OCI-LY1 (cell line): ENCODE measurements at regions not wholly inside any gene's neighbourhood (a gene's known extent, or its start where the extent isn't known, plus 50 kb on each side); places are given as distances from the start of the nearest gene placed in this dataset.

ENCODE experiments used
- H2AFZ ChIP-seq: fragments of 200-600 bp; sonication (generic), shearing (Covaris generic); 2 replicates; pipeline ENCODE4 v1.6.0; 2014; ENCODE audit warnings: antibody characterized with exemption, mild to moderate bottlenecking, low read length
- H3F3A ChIP-seq: fragments of 200-600 bp; sonication (generic), shearing (Covaris generic); 2 replicates; pipeline ENCODE4 v1.6.0; 2014; ENCODE audit warnings: mild to moderate bottlenecking, antibody characterized with exemption, low read length, moderate library complexity; ENCODE audit not compliant: insufficient read depth
- H3K27ac ChIP-seq: fragments of 200-600 bp; sonication (generic); 2 replicates; pipeline ENCODE4 v1.5.1; 2014; ENCODE audit warnings: low read length, mixed run types, mild to moderate bottlenecking, low read depth; ENCODE audit not compliant: poor library complexity, severe bottlenecking
- H3K27me3 ChIP-seq: fragments of 200-600 bp; sonication (generic); 2 replicates; pipeline ENCODE4 v1.6.0; 2014; ENCODE audit warnings: antibody characterized with exemption, mild to moderate bottlenecking, low read length, moderate library complexity; ENCODE audit not compliant: insufficient read depth
- H3K36me3 ChIP-seq: fragments of 200-600 bp; sonication (generic); 2 replicates; pipeline ENCODE4 v1.6.1; 2014; ENCODE audit warnings: mild to moderate bottlenecking, antibody characterized with exemption, low read length, moderate library complexity, mixed read lengths; ENCODE audit not compliant: insufficient read depth
- H3K4me1 ChIP-seq: fragments of 200-600 bp; sonication (generic); 2 replicates; pipeline ENCODE4 v1.5.1; 2014; ENCODE audit warnings: mild to moderate bottlenecking, low read length, moderate library complexity; ENCODE audit not compliant: insufficient read depth, severe bottlenecking
- H3K4me2 ChIP-seq: fragments of 200-600 bp; sonication (generic), shearing (Covaris generic); 2 replicates; pipeline ENCODE4 v1.6.1; 2014; ENCODE audit warnings: low read length
- H3K4me3 ChIP-seq: fragments of 200-600 bp; sonication (generic); 2 replicates; pipeline ENCODE4 v1.5.1; 2014; ENCODE audit warnings: low read length, low read depth, mild to moderate bottlenecking, mixed read lengths; ENCODE audit not compliant: poor library complexity, severe bottlenecking
- H3K79me2 ChIP-seq: fragments of 200-600 bp; shearing (Covaris generic); 2 replicates; pipeline ENCODE4 v1.6.1; 2016; ENCODE audit warnings: mixed run types, low read length, mixed read lengths; ENCODE audit not compliant: insufficient read depth
- H3K9ac ChIP-seq: fragments of 200-600 bp; sonication (generic), shearing (Covaris generic); 2 replicates; pipeline ENCODE4 v1.6.1; 2014; ENCODE audit warnings: mild to moderate bottlenecking, low read length, mixed read lengths
- H3K9me2 ChIP-seq: fragments of 200-600 bp; sonication (generic), shearing (Covaris generic); 2 replicates; pipeline ENCODE4 v1.6.1; 2014; ENCODE audit warnings: low read depth, mild to moderate bottlenecking, low read length, mixed read lengths
- H3K9me3 ChIP-seq: fragments of 200-600 bp; shearing (Covaris generic); 2 replicates; pipeline ENCODE4 v1.6.1; 2014; ENCODE audit warnings: low read length, mixed read lengths
- H4K20me1 ChIP-seq: fragments of 200-600 bp; sonication (generic), shearing (Covaris generic); 2 replicates; pipeline ENCODE4 v1.6.0; 2016; ENCODE audit warnings: mild to moderate bottlenecking, low read length; ENCODE audit not compliant: insufficient read depth
- EZH2 ChIP-seq: fragments of 200-600 bp; sonication (generic), shearing (Covaris generic); IDR thresholded peaks from 2 replicates; pipeline ENCODE4 v1.8.0; 2017; ENCODE audit warnings: borderline replicate concordance, mixed run types, mild to moderate bottlenecking, antibody characterized with exemption, low read length, moderate library complexity, mixed read lengths
- TF ChIP-seq, protein P1 (sequence below): fragments of 200-600 bp; sonication (generic), shearing (Covaris generic); IDR thresholded peaks from 2 replicates; pipeline ENCODE4 v1.5.1; 2017; ENCODE audit warnings: mild to moderate bottlenecking, antibody characterized with exemption, low read length, moderate library complexity, mixed read lengths

DNA sequence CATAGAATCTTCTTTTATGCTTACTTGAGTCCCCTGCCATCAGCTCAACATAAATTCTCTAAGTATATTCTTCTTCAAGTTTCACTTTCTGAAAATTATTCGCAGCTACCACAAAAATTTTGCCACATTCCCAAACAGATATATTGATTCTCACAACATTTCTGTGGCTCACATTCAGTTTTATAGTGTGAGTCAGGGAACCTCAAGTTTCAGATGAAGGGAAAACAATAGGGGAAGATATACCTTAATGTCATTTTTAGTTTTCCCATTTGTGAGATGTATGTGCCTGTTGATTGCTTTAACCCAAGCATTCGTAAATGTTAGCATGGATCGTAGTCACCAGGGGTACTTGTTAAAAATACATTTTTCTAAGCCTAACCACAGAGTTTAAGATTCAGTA is 465.8 kb downstream of the CCER1 start:
- no peak overlapping the region for H3K4me2 ChIP-seq
- H3K9me3 ChIP-seq = no peaks in the 10 kb centered on the region
- H3F3A ChIP-seq = no peaks in the 10 kb centered on the region
- no peak overlapping the region for H3K27ac ChIP-seq
- H3K27me3 ChIP-seq = no peaks in the 10 kb centered on the region
- no peaks in the 10 kb centered on the region for H4K20me1 ChIP-seq
- no peaks in the 10 kb centered on the region for H3K4me1 ChIP-seq
- no peak overlapping the region for H3K4me3 ChIP-seq
- no peak overlapping the region for H3K9ac ChIP-seq
- TF ChIP-seq EZH2 = no peak
- TF ChIP-seq, protein P1, sequence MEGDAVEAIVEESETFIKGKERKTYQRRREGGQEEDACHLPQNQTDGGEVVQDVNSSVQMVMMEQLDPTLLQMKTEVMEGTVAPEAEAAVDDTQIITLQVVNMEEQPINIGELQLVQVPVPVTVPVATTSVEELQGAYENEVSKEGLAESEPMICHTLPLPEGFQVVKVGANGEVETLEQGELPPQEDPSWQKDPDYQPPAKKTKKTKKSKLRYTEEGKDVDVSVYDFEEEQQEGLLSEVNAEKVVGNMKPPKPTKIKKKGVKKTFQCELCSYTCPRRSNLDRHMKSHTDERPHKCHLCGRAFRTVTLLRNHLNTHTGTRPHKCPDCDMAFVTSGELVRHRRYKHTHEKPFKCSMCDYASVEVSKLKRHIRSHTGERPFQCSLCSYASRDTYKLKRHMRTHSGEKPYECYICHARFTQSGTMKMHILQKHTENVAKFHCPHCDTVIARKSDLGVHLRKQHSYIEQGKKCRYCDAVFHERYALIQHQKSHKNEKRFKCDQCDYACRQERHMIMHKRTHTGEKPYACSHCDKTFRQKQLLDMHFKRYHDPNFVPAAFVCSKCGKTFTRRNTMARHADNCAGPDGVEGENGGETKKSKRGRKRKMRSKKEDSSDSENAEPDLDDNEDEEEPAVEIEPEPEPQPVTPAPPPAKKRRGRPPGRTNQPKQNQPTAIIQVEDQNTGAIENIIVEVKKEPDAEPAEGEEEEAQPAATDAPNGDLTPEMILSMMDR = no peak
- no peaks in the 10 kb centered on the region for H3K79me2 ChIP-seq
- H3K9me2 ChIP-seq = no peaks in the 10 kb centered on the region
- no peak overlapping the region for H2AFZ ChIP-seq
- H3K36me3 ChIP-seq = no peaks in the 10 kb centered on the region

- Histone ChIP-seq H3K27me3 (no peaks in the 10 kb centered on the region), H3K4me2 (no peak overlapping the region), H2AFZ (no peak overlapping the region), H3K79me2 (no peaks in the 10 kb centered on the region), H3K9me3 (no peaks in the 10 kb centered on the region), H4K20me1 (no peaks in the 10 kb centered on the region), H3K36me3 (no peaks in the 10 kb centered on the region), H3K9me2 (no peaks in the 10 kb centered on the region), H3K4me1 (no peaks in the 10 kb centered on the region), H3K27ac (no peak overlapping the region), H3K9ac (no peak overlapping the region), H3K4me3 (no peak overlapping the region), H3F3A (no peaks in the 10 kb centered on the region)
- TF ChIP-seq, protein P1 = no peak
- TF ChIP-seq EZH2 = no peak
Measured at GRCh38 chr12:90485560-90485959, 469.4 kb downstream of the CCER1 start.

- H3K36me3 ChIP-seq = no peaks in the 10 kb centered on the region
- H3K27me3 ChIP-seq = no peaks in the 10 kb centered on the region
- no peaks in the 10 kb centered on the region for H4K20me1 ChIP-seq
- no peaks in the 10 kb centered on the region for H3K4me1 ChIP-seq
- H3K9me3 ChIP-seq = no peaks in the 10 kb centered on the region
- H3K79me2 ChIP-seq = no peaks in the 10 kb centered on the region
- no peak overlapping the region for H3K4me2 ChIP-seq
- TF ChIP-seq, protein P1 = no peak
- TF ChIP-seq EZH2 = no peak
- no peaks in the 10 kb centered on the region for H3F3A ChIP-seq
- no peak overlapping the region for H3K4me3 ChIP-seq
- H3K27ac ChIP-seq = no peak overlapping the region
- H2AFZ ChIP-seq = no peak overlapping the region
- H3K9me2 ChIP-seq = no peaks in the 10 kb centered on the region
- no peak overlapping the region for H3K9ac ChIP-seq
Measured at GRCh38 chr12:90484094-90484493, 470.9 kb downstream of the CCER1 start.
